ENCODE measurements at regions not wholly inside any gene's neighbourhood (a gene's known extent, or its start where the extent isn't known, plus 50 kb on each side); places are given as distances from the start of the nearest gene placed in this dataset.

DNA sequence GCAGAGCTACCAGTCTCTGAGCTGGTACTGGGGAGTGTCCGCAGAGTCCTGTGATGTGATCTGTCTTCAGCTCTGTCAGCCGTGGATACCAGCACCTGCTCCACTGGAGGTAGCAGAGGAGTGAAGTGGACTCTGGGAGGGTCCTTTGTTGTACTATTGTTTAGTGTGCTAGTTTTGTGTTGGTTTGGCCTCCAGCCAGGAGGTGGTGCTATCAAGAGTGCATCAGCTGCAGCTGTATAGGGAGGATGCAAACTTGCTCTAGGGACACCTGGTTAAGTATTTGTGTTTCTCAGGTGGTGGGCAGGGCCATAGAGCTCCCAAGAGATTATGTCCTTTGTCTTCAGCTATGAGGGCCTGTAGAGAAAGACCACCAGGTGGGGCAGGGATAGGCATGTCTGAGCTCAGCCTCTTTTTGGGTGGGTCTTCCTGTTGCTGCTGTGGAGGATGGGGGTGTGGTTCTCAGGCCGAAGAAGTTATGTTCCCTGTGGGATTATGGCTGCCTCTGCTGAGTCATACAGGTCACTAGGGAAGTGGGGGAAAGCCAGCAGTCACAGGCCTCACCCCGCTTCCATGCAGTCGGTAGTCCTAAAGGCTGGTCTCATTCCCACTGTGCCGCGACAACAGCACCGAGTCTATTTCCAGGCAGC lies 443.2 kb upstream of the TBL1XR1 start:
- no peak for DNase-seq (ENCODE audit: extremely low spot score)
- Histone ChIP-seq H3K27ac (replicated peaks in 1 of 4) (no peak overlapping the region), H3K9me3 (no peaks in the 10 kb centered on the region), H3K36me3 (no peaks in the 10 kb centered on the region), H3K4me3 (no peak overlapping the region), H3K27me3 (no peaks in the 10 kb centered on the region), H3K4me1 (peaks cover 0 to 13% (median 8%) of the 10 kb centered on the region in 4 donors)
- 95% methylated on average over 5 of the region's 8 CpGs for WGBS
- intact Hi-C loops (cut with DNase I) = no loop called here
- TF ChIP-seq, protein P1, sequence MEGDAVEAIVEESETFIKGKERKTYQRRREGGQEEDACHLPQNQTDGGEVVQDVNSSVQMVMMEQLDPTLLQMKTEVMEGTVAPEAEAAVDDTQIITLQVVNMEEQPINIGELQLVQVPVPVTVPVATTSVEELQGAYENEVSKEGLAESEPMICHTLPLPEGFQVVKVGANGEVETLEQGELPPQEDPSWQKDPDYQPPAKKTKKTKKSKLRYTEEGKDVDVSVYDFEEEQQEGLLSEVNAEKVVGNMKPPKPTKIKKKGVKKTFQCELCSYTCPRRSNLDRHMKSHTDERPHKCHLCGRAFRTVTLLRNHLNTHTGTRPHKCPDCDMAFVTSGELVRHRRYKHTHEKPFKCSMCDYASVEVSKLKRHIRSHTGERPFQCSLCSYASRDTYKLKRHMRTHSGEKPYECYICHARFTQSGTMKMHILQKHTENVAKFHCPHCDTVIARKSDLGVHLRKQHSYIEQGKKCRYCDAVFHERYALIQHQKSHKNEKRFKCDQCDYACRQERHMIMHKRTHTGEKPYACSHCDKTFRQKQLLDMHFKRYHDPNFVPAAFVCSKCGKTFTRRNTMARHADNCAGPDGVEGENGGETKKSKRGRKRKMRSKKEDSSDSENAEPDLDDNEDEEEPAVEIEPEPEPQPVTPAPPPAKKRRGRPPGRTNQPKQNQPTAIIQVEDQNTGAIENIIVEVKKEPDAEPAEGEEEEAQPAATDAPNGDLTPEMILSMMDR (IDR thresholded peaks at IDR 0.05) = no peak
- TF ChIP-seq POLR2A (IDR thresholded peaks at IDR 0.05; ENCODE audit: low read depth) (no peak), EP300 (IDR thresholded peaks at IDR 0.05) (no peak)

DNA sequence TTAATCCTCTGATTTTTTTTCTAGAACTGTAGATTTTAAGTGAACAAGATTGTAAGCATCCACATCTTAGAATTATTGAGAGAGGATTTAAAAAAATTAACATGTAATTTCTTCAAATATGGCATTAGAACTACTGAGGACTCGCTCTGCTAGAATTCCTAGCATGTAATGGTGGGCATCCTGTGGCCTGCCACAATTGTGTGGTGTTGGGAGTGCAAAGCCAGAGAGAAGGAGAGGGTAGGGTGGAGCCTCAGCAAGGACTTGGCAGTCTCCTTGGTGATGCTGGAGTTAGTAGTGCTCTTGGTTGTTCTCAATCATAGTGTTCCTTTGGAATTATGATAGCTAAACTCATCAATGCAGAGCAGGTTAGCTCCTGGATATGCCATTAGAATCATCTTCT lies 443.9 kb upstream of the TBL1XR1 start:
- H3K27ac ChIP-seq (replicated peaks in 1 of 4) = no peak overlapping the region
- 100% methylated on average over 1 of the region's 1 CpG for WGBS
- intact Hi-C loops (cut with DNase I) = no loop called here
- H3K27me3 ChIP-seq = no peaks in the 10 kb centered on the region
- no peak for DNase-seq (ENCODE audit: extremely low spot score)
- TF ChIP-seq, protein P1 (IDR thresholded peaks at IDR 0.05) = no peak
- TF ChIP-seq POLR2AphosphoS5 (IDR thresholded peaks at IDR 0.05) (no peak), EP300 (IDR thresholded peaks at IDR 0.05) (no peak), POLR2A (IDR thresholded peaks at IDR 0.05; ENCODE audit: low read depth) (no peak)
- H3K4me1 ChIP-seq = peaks cover 0 to 13% (median 8%) of the 10 kb centered on the region in 4 donors
- no peak overlapping the region for H3K4me3 ChIP-seq
- H3K9me3 ChIP-seq = no peaks in the 10 kb centered on the region
- H3K36me3 ChIP-seq = no peaks in the 10 kb centered on the region

DNA sequence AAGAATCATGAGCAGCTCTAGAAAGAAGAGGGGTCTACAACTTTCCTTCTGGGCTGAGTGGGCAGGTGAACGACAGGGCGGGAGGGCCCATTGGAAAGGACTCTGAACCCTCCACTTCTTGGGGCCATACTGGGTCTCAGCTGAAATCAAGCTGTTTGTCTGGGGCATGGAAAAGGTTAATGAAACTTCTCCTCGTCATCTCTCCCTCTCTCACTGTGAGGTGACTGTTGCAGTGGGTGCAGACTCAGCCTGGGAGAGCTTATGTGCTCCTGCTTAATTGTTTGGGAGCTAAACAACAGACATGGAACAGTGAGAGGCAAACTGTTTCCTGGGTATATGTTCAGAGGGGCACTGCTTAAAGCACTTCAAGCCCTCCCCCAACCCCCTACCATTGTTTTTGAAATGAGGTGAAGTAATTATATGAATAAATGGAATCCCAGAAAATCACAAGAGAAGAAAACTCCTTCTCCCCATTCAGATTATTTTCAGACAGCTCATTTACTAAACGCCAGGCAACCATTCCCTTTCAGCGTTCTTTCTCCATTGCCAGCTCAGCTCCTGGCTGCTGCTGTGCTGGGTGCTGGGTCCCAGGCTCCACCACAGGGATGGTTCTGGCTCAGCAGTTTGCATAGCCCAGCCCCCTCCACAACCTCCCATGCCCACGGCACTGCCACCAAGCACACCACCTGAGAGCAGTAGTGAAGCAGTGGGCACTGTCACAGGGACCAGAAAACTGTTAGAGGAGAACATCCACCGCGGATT lies 444.9 kb upstream of the TBL1XR1 start:
- Histone ChIP-seq H3K27me3 (no peaks in the 10 kb centered on the region), H3K4me1 (peaks cover 0 to 13% (median 8%) of the 10 kb centered on the region in 4 donors), H3K9me3 (no peaks in the 10 kb centered on the region), H3K36me3 (no peaks in the 10 kb centered on the region), H3K27ac (replicated peaks in 1 of 4) (no peak overlapping the region), H3K4me3 (no peak overlapping the region)
- no peak for TF ChIP-seq EP300 (IDR thresholded peaks at IDR 0.05)
- TF ChIP-seq, protein P1 (IDR thresholded peaks at IDR 0.05) = no peak
- no peak for TF ChIP-seq POLR2A (IDR thresholded peaks at IDR 0.05; ENCODE audit: low read depth)
- no peak for TF ChIP-seq POLR2AphosphoS5 (IDR thresholded peaks at IDR 0.05)
- intact Hi-C loops (cut with DNase I) = no loop called here
- WGBS = 65% methylated on average over 7 of the region's 8 CpGs
- DNase-seq (ENCODE audit: extremely low spot score) = no peak

DNA sequence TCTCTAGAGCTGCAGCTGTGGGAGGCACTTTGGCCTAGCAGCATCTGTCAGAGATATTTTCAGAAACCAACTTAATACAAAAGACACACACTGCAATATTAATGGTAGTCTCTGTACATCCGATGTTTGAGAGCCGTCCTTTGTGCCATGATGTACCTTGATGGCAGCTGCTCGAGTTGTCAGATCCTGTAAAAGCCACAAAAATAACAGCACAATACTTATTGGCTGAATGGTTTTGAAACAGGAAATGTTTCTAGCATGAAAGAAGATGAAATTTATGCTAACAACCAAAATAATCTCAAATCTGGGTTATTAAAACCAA lies 445.5 kb upstream of the TBL1XR1 start:
- no peaks in the 10 kb centered on the region for H3K36me3 ChIP-seq
- no peak overlapping the region for H3K27ac ChIP-seq (replicated peaks in 1 of 4)
- intact Hi-C loops (cut with DNase I) = no loop called here
- no peaks in the 10 kb centered on the region for H3K27me3 ChIP-seq
- no peak for DNase-seq (ENCODE audit: extremely low spot score)
- no peak overlapping the region for H3K4me3 ChIP-seq
- H3K4me1 ChIP-seq = peaks cover 0 to 13% (median 8%) of the 10 kb centered on the region in 4 donors
- 77% methylated on average over 3 of the region's 3 CpGs for WGBS
- TF ChIP-seq POLR2A (IDR thresholded peaks at IDR 0.05; ENCODE audit: low read depth) (no peak), POLR2AphosphoS5 (IDR thresholded peaks at IDR 0.05) (no peak), EP300 (IDR thresholded peaks at IDR 0.05) (no peak)
- TF ChIP-seq, protein P1 (IDR thresholded peaks at IDR 0.05) = no peak
- no peaks in the 10 kb centered on the region for H3K9me3 ChIP-seq
